ENCODE measurements at regions not wholly inside any gene's neighbourhood (a gene's known extent, or its start where the extent isn't known, plus 50 kb on each side); places are given as distances from the start of the nearest gene placed in this dataset.

DNA sequence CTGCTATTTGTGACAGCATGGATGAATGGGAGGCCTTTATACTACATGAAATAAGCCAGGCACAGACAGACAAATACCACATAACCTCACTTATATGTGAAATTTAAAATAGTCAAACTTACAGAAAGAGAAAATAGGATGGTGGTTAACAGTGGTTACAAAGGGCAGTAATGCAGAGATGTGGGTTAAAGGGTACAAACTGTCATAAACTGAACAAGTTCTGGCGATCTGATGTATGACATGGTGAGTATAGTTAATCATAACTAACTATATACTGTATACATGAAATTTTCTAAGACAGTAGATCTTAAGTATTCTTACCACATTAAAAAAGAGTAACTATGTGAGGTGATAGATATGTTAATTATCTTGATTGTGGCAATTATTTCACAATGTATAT, 558.1 kb upstream of the ZNF804A start:
- Mint-ChIP-seq H3K9me3 (ENCODE audit: unreplicated experiment) (no peaks in the 10 kb centered on the region), H3K27me3 (ENCODE audit: insufficient read depth, unreplicated experiment) (no peaks in the 10 kb centered on the region), H3K27ac (ENCODE audit: low read depth, unreplicated experiment) (no peak overlapping the region), H3K36me3 (ENCODE audit: insufficient read depth, unreplicated experiment) (no peaks in the 10 kb centered on the region), H3K4me3 (ENCODE audit: unreplicated experiment) (no peak overlapping the region), H3K4me1 (ENCODE audit: insufficient read depth, unreplicated experiment) (no peaks in the 10 kb centered on the region)
- TF ChIP-seq, protein P1, sequence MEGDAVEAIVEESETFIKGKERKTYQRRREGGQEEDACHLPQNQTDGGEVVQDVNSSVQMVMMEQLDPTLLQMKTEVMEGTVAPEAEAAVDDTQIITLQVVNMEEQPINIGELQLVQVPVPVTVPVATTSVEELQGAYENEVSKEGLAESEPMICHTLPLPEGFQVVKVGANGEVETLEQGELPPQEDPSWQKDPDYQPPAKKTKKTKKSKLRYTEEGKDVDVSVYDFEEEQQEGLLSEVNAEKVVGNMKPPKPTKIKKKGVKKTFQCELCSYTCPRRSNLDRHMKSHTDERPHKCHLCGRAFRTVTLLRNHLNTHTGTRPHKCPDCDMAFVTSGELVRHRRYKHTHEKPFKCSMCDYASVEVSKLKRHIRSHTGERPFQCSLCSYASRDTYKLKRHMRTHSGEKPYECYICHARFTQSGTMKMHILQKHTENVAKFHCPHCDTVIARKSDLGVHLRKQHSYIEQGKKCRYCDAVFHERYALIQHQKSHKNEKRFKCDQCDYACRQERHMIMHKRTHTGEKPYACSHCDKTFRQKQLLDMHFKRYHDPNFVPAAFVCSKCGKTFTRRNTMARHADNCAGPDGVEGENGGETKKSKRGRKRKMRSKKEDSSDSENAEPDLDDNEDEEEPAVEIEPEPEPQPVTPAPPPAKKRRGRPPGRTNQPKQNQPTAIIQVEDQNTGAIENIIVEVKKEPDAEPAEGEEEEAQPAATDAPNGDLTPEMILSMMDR (IDR thresholded peaks at IDR 0.05; ENCODE audit: unreplicated experiment), result no peak
- DNase-seq (ENCODE audit: unreplicated experiment), result no peak
- BruUV-seq (replicated peaks), result no TSS peak
- intact Hi-C loops (cut with micrococcal nuclease), result no loop called here
- ChIA-PET POLR2A (no interaction called here), CTCF (interaction anchor here (0.5 kb wide), 1 partner anchor 10 kb away, joined by 3 read pairs; no protein-coding TSS in a partner anchor)

DNA sequence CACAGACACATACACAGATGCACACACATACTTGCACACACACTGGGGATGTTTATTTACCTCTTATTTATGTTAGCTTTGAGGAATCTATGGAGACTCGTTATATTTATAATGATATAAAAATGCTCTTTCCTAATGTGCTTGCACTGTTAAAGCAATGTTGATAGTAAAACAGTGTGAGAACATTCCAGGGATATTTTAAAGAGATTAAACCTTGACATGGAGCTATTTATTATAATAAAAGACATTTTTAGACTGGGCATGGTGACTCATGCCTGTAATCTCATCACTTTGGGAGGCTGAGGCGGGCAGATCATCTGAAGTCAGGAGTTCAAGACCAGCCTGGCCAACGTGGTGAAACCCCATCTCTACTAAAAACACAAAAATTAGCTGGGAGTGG, 557.3 kb upstream of the ZNF804A start:
- Mint-ChIP-seq H3K36me3 (ENCODE audit: insufficient read depth, unreplicated experiment) (no peaks in the 10 kb centered on the region), H3K27ac (ENCODE audit: low read depth, unreplicated experiment) (no peak overlapping the region)
- TF ChIP-seq, protein P1 (IDR thresholded peaks at IDR 0.05; ENCODE audit: unreplicated experiment), result no peak

DNA sequence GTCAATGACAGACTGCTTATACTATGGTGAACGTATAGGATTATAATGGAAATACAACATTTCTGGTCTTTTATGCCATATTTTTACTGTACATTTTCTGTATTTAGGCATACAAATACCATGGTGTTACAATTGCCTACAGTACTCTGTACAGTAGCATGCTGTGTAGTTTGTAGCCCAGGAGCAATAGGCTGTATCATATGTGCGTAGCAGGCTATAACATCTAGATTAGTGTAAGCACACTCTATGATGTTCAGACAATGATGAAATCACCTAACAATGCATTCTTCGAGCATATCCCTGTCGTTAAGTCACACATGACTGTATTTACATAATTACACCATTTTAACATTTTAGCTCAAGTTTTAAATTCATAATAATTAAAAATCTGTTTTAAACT, 556.6 kb upstream of the ZNF804A start:
- Mint-ChIP-seq H3K36me3 (ENCODE audit: insufficient read depth, unreplicated experiment) (no peaks in the 10 kb centered on the region), H3K4me3 (ENCODE audit: unreplicated experiment) (no peak overlapping the region)

More for the DNA sequence above, 557.3 kb upstream of the ZNF804A start:
- CTCF ChIA-PET, result interaction anchor here (0.6 to 0.7 kb wide), 2 partner anchors 364 to 425 kb away, joined by 3 read pairs; no protein-coding TSS in a partner anchor
- Mint-ChIP-seq H3K4me1 (ENCODE audit: insufficient read depth, unreplicated experiment) (no peaks in the 10 kb centered on the region), H3K9me3 (ENCODE audit: unreplicated experiment) (no peaks in the 10 kb centered on the region), H3K4me3 (ENCODE audit: unreplicated experiment) (no peak overlapping the region), H3K27me3 (ENCODE audit: insufficient read depth, unreplicated experiment) (no peaks in the 10 kb centered on the region)
- no peak for DNase-seq (ENCODE audit: unreplicated experiment)
- BruUV-seq (replicated peaks), result no TSS peak
- intact Hi-C loops (cut with micrococcal nuclease), result no loop called here
- POLR2A ChIA-PET, result no interaction called here

DNA sequence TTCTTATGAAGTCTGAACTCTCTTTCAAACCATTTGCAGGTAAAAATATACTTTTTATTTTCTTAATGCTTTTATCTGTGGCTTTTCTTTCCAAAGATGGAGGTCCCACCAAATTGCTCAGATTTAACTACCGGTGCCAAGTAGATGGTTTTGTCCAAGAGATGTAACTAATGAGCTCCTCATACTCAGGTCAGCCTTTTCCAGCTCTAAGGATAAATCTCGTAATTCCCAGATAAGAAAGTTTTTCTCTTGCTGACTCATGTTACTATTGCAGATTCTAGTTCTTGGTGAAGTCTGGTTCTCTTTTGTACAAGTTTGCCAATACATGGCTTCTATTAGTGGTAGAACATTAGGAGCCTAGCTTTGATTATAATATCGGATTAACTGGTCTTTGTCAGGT, 550.8 kb upstream of the ZNF804A start:
- ChIA-PET POLR2A (no interaction called here), CTCF (no interaction called here)
- no peaks in the 10 kb centered on the region for H3K9me3 Mint-ChIP-seq (ENCODE audit: unreplicated experiment)
- no peaks in the 10 kb centered on the region for H3K4me1 Mint-ChIP-seq (ENCODE audit: insufficient read depth, unreplicated experiment)
- H3K27ac Mint-ChIP-seq (ENCODE audit: low read depth, unreplicated experiment), result no peak overlapping the region
- H3K27me3 Mint-ChIP-seq (ENCODE audit: insufficient read depth, unreplicated experiment), result no peaks in the 10 kb centered on the region
- H3K36me3 Mint-ChIP-seq (ENCODE audit: insufficient read depth, unreplicated experiment), result no peaks in the 10 kb centered on the region
- no peak for DNase-seq (ENCODE audit: unreplicated experiment)
- BruUV-seq (replicated peaks), result no TSS peak
- TF ChIP-seq, protein P1 (IDR thresholded peaks at IDR 0.05; ENCODE audit: unreplicated experiment), result no peak
- no peak overlapping the region for H3K4me3 Mint-ChIP-seq (ENCODE audit: unreplicated experiment)
- intact Hi-C loops (cut with micrococcal nuclease), result no loop called here

More for the DNA sequence above, 556.6 kb upstream of the ZNF804A start:
- ChIA-PET CTCF (interaction anchor here (0.7 kb wide), 1 partner anchor 364 kb away, joined by 3 read pairs; no protein-coding TSS in a partner anchor), POLR2A (no interaction called here)
- TF ChIP-seq, protein P1 (IDR thresholded peaks at IDR 0.05; ENCODE audit: unreplicated experiment), result no peak
- no TSS peak for BruUV-seq (replicated peaks)
- Mint-ChIP-seq H3K27ac (ENCODE audit: low read depth, unreplicated experiment) (no peak overlapping the region), H3K27me3 (ENCODE audit: insufficient read depth, unreplicated experiment) (no peaks in the 10 kb centered on the region), H3K4me1 (ENCODE audit: insufficient read depth, unreplicated experiment) (no peaks in the 10 kb centered on the region), H3K9me3 (ENCODE audit: unreplicated experiment) (no peaks in the 10 kb centered on the region)
- no peak for DNase-seq (ENCODE audit: unreplicated experiment)
- intact Hi-C loops (cut with micrococcal nuclease), result no loop called here

Measured in MCF 10A (cell line).